Endothelial cell of umbilical vein (primary cell): ENCODE measurements at regions not wholly inside any gene's neighbourhood (a gene's known extent, or its start where the extent isn't known, plus 50 kb on each side); places are given as distances from the start of the nearest gene placed in this dataset.

Experiments used
- BruUV-seq: library from RNA; stranded (reverse); fragments of 400-500 nt; replicated peaks from 2 replicates; lab custom pipeline; 2021; lab: Mats Ljungman, UMichigan
- CTCF ChIA-PET: fragments of 300-600, 350-600 bp; sonication (Branson Sonifier 250); formaldehyde crosslinking; loops from one replicate; lab custom pipeline; 2021; ENCODE audit warnings: antibody characterized with exemption, inconsistent platforms; lab: Charles Lee
- POLR2A ChIA-PET: fragments of 300-600, 350-600 bp; sonication (Branson Sonifier 250); formaldehyde crosslinking; loops from one replicate; lab custom pipeline; 2021; ENCODE audit warnings: antibody characterized with exemption, inconsistent platforms; lab: Charles Lee
- DNase-seq: peaks from one replicate; pipeline ENCODE4 v3.0.0-alpha.2; 2011; ENCODE audit warnings: low read depth, low spot score
- FAIRE-seq: peaks from 2 replicates; lab custom pipeline; 2011; peaks lifted over from hg19 to GRCh38; lab: Jason Lieb, UNC
- H2AFZ ChIP-seq: 2 replicates; pipeline ENCODE4 v1.6.0; 2012; ENCODE audit warnings: low read depth, low read length, control low read depth, inconsistent platforms
- H3K27ac ChIP-seq: 2 replicates; pipeline ENCODE4 v1.5.1; 2011; ENCODE audit warnings: low read depth, mild to moderate bottlenecking, control low read depth, low read length, moderate library complexity; ENCODE audit not compliant: insufficient read depth
- H3K27me3 ChIP-seq, 2 experiments: 2 replicates each; pipeline versions ENCODE4 v1.6.0 to v1.6.1; 2011; ENCODE audit warnings: low read length in 2 of 2, mixed read lengths in 1 of 2; ENCODE audit not compliant: control insufficient read depth in 2 of 2, insufficient read depth in 2 of 2
- H3K36me3 ChIP-seq, 2 experiments: 2 replicates in 1 of 2; 3 replicates in 1 of 2; pipeline ENCODE4 v1.5.1; 2011; ENCODE audit warnings: low read length in 2 of 2, mild to moderate bottlenecking in 1 of 2, moderate library complexity in 1 of 2; ENCODE audit not compliant: control insufficient read depth in 2 of 2, insufficient read depth in 2 of 2; ENCODE audit errors: extremely low read depth in 1 of 2
- H3K4me1 ChIP-seq: 3 replicates; pipeline ENCODE4 v1.5.1; 2011; ENCODE audit warnings: mild to moderate bottlenecking, low read length; ENCODE audit not compliant: control insufficient read depth, insufficient read depth; ENCODE audit errors: extremely low read depth
- H3K4me2 ChIP-seq: 2 replicates; pipeline ENCODE4 v1.6.1; 2011; ENCODE audit warnings: low read length, control low read depth, mixed read lengths; ENCODE audit not compliant: insufficient read depth
- H3K4me3 ChIP-seq, 3 experiments: fragments of 200-600 bp in 1 of 3; sonication (generic), shearing (Covaris generic) in 1 of 3; replicated peaks in 1 of 3; 2 replicates each; pipeline ENCODE4 v1.5.1; 2011 to 2016; ENCODE audit warnings: control low read depth in 3 of 3, low read length in 3 of 3, mild to moderate bottlenecking in 2 of 3, inconsistent platforms in 1 of 3, low read depth in 1 of 3, moderate library complexity in 1 of 3; ENCODE audit not compliant: insufficient read depth in 1 of 3
- H3K79me2 ChIP-seq: 2 replicates; pipeline ENCODE4 v1.6.0; 2012; ENCODE audit warnings: low read length, inconsistent platforms; ENCODE audit not compliant: control insufficient read depth, insufficient read depth
- H3K9ac ChIP-seq: replicated peaks from 2 replicates; pipeline ENCODE3; 2011; ENCODE audit warnings: low read length, control low read depth; ENCODE audit not compliant: insufficient read depth; ENCODE audit errors: extremely low read depth
- H3K9me1 ChIP-seq: replicated peaks from 3 replicates; pipeline ENCODE4 v1.6.0; 2011; ENCODE audit warnings: mild to moderate bottlenecking, low read length; ENCODE audit not compliant: control insufficient read depth, insufficient read depth; ENCODE audit errors: extremely low read depth
- H3K9me3 ChIP-seq: replicated peaks from 2 replicates; pipeline ENCODE4 v1.5.1; 2012; ENCODE audit warnings: low read length, inconsistent platforms; ENCODE audit not compliant: control insufficient read depth, insufficient read depth
- H4K20me1 ChIP-seq: replicated peaks from 2 replicates; pipeline ENCODE3; 2011; ENCODE audit warnings: mild to moderate bottlenecking, low read length; ENCODE audit not compliant: control insufficient read depth, insufficient read depth; ENCODE audit errors: extremely low read depth
- EZH2 ChIP-seq: IDR thresholded peaks from 2 replicates; pipeline ENCODE4 v1.6.1; 2012; ENCODE audit warnings: borderline replicate concordance, low read depth, mild to moderate bottlenecking, moderate library complexity, low read length, inconsistent platforms; ENCODE audit not compliant: severe bottlenecking
- FOS ChIP-seq: IDR thresholded peaks from 2 replicates; pipeline ENCODE4 v1.6.1; 2011; ENCODE audit warnings: mild to moderate bottlenecking, low read length, moderate library complexity, borderline replicate concordance; ENCODE audit not compliant: insufficient read depth
- GATA2 ChIP-seq: IDR thresholded peaks from 2 replicates; pipeline ENCODE4 v1.7.0; 2011; ENCODE audit warnings: low read depth, mild to moderate bottlenecking, moderate library complexity, mixed read lengths, low read length; ENCODE audit not compliant: insufficient read length, insufficient read depth
- JUN ChIP-seq: IDR thresholded peaks from 2 replicates; pipeline ENCODE4 v1.6.1; 2011; ENCODE audit warnings: borderline replicate concordance, low read depth; ENCODE audit not compliant: insufficient read length, insufficient read depth
- MYC ChIP-seq: IDR thresholded peaks from one replicate; pipeline ENCODE4 v1.6.1; 2011; ENCODE audit warnings: mild to moderate bottlenecking, low read depth, low read length
- POLR2A ChIP-seq: IDR thresholded peaks from 2 replicates; pipeline ENCODE4 v1.6.1; 2012; ENCODE audit warnings: low read depth, mild to moderate bottlenecking, control low read depth, low read length
- POLR2AphosphoS5 ChIP-seq: IDR thresholded peaks from 2 replicates; pipeline ENCODE4 v1.6.1; 2012; ENCODE audit warnings: low read depth, mild to moderate bottlenecking, control low read depth, low read length, moderate library complexity; ENCODE audit not compliant: insufficient read depth
- dilution Hi-C: fragments of 300-500 bp; cut with MboI; formaldehyde crosslinking; loops from one replicate; pipeline ENCODE4 v1.15.0; 2019; ENCODE audit warnings: low sequenced_read_pairs; ENCODE audit not compliant: extremely low pct_ligation_motif_present
- intact Hi-C: fragments of 100-400 bp; cut with micrococcal nuclease; formaldehyde crosslinking; loops from one replicate; pipeline ENCODE4 v1.10.0; 2022
- TF ChIP-seq, protein P1 (sequence below), 2 donors: IDR thresholded peaks; 1 replicate in 1 of 2; 2 replicates in 1 of 2; pipeline ENCODE4 v1.5.1; 2011; ENCODE audit warnings: low read length in 2 of 2, mild to moderate bottlenecking in 2 of 2, moderate library complexity in 2 of 2, control low read depth in 1 of 2, inconsistent platforms in 1 of 2, low read depth in 1 of 2; ENCODE audit not compliant: insufficient read depth in 1 of 2; ENCODE audit errors: extremely low read depth in 1 of 2
- TF ChIP-seq, protein P2 (sequence below): IDR thresholded peaks from 2 replicates; pipeline ENCODE4 v1.6.1; 2011; ENCODE audit not compliant: insufficient read depth, insufficient read length

DNA sequence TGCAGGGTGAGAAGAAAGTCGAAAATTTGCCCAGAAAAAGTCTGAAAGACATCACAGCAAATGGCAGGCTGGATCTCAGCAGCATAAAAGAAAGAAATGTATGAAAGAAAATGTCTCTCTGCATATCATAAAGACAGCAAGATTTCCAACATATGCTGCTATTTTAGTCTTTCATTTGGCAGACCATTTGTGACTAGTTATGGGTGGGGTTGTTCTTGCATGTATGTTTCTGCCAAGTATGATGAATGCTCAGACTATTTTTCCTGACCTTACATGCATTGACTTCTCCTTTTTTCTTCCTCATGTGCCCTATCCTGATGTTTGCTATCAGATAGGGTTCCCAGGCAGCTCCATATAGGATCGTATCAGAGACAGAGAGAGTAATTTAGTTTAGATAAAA is 58.5 kb upstream of the PARD3B start:
- dilution Hi-C loops (no loop called here), intact Hi-C loops (no loop called here)
- H4K20me1 ChIP-seq = no peaks in the 10 kb centered on the region
- no peak overlapping the region for H3K9ac ChIP-seq
- H3K4me3 ChIP-seq = no peak overlapping the region
- no peaks in the 10 kb centered on the region for H3K9me1 ChIP-seq
- no peak overlapping the region for H2AFZ ChIP-seq
- no peaks in the 10 kb centered on the region for H3K79me2 ChIP-seq
- H3K36me3 ChIP-seq = no peaks in the 10 kb centered on the region
- DNase-seq (no peak), FAIRE-seq (no peak)
- no TSS peak for BruUV-seq
- TF ChIP-seq, protein P1, sequence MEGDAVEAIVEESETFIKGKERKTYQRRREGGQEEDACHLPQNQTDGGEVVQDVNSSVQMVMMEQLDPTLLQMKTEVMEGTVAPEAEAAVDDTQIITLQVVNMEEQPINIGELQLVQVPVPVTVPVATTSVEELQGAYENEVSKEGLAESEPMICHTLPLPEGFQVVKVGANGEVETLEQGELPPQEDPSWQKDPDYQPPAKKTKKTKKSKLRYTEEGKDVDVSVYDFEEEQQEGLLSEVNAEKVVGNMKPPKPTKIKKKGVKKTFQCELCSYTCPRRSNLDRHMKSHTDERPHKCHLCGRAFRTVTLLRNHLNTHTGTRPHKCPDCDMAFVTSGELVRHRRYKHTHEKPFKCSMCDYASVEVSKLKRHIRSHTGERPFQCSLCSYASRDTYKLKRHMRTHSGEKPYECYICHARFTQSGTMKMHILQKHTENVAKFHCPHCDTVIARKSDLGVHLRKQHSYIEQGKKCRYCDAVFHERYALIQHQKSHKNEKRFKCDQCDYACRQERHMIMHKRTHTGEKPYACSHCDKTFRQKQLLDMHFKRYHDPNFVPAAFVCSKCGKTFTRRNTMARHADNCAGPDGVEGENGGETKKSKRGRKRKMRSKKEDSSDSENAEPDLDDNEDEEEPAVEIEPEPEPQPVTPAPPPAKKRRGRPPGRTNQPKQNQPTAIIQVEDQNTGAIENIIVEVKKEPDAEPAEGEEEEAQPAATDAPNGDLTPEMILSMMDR (IDR thresholded peaks at IDR 0.05; ENCODE audit: extremely low read depth in 1 of 2, insufficient read depth in 1 of 2, low read depth in 1 of 2, low read length in 2 of 2) = no peak
- TF ChIP-seq, protein P2, sequence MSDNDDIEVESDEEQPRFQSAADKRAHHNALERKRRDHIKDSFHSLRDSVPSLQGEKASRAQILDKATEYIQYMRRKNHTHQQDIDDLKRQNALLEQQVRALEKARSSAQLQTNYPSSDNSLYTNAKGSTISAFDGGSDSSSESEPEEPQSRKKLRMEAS = no peak
- TF ChIP-seq EZH2 (no peak), POLR2AphosphoS5 (no peak), POLR2A (no peak), MYC (no peak), FOS (no peak), JUN (no peak), GATA2 (no peak)
- no peaks in the 10 kb centered on the region for H3K27me3 ChIP-seq
- no peak overlapping the region for H3K4me2 ChIP-seq
- ChIA-PET POLR2A (no interaction called here), CTCF (no interaction called here)
- no peak overlapping the region for H3K27ac ChIP-seq
- no peaks in the 10 kb centered on the region for H3K9me3 ChIP-seq
- no peaks in the 10 kb centered on the region for H3K4me1 ChIP-seq
